K562 (cell line): ENCODE measurements at regions not wholly inside any gene's neighbourhood (a gene's known extent, or its start where the extent isn't known, plus 50 kb on each side); places are given as distances from the start of the nearest gene placed in this dataset.

Experiments used
- ATAC-seq: fragments of 200-7000 bp; cut with Tn5 transposase; 3 replicates; pipeline ENCODE4 v1.9.1; 2020; ENCODE audit warnings: moderate library complexity
- BruUV-seq: library from RNA; stranded (reverse); fragments of 400-500 nt; replicated peaks from 2 replicates; lab custom pipeline; 2021; lab: Mats Ljungman, UMichigan
- CTCF ChIA-PET: fragments of 300-600 bp; formaldehyde crosslinking; extraction: SDS; loops from one replicate; lab custom pipeline; 2021; ENCODE audit warnings: low intra/inter-chr PET ratio; lab: Yijun Ruan, JAX
- POLR2A ChIA-PET: fragments of 300-600, 350-650 bp; sonication (Branson Sonifier 250); formaldehyde crosslinking; extraction: SDS; loops from one replicate; lab custom pipeline; 2021; ENCODE audit warnings: antibody characterized with exemption, inconsistent platforms; lab: Yijun Ruan, JAX
- DNase-seq, 4 experiments: peaks; one replicate each; pipeline versions ENCODE4 v3.0.0 to v3.0.0-alpha.2; 2011 to 2018; ENCODE audit warnings: low spot score in 3 of 4, mixed read lengths in 3 of 4; ENCODE audit errors: extremely low read depth in 1 of 4
- FAIRE-seq: peaks from 2 replicates; lab custom pipeline; 2011; peaks lifted over from hg19 to GRCh38; lab: Jason Lieb, UNC
- H2AFZ ChIP-seq: 2 replicates; pipeline ENCODE4 v1.6.0; 2011; ENCODE audit warnings: low read depth, low read length, control low read depth, inconsistent platforms
- H3K27ac ChIP-seq: fragments of 200-600 bp; 3 replicates; pipeline ENCODE4 v1.8.0; 2011; ENCODE audit warnings: low read depth, mild to moderate bottlenecking, control low read depth, inconsistent platforms, low read length, moderate library complexity, mixed read lengths; ENCODE audit errors: extremely low read depth
- H3K27me3 ChIP-seq, 2 experiments: fragments of 300-600 bp in 1 of 2; 2 replicates in 1 of 2; 3 replicates in 1 of 2; pipeline versions ENCODE4 v1.6.0 to v1.8.0; 2011; ENCODE audit warnings: inconsistent platforms in 2 of 2, low read length in 2 of 2, mild to moderate bottlenecking in 1 of 2, mixed read lengths in 1 of 2, moderate library complexity in 1 of 2; ENCODE audit not compliant: control insufficient read depth in 2 of 2, insufficient read depth in 2 of 2
- H3K36me3 ChIP-seq: fragments of 300-600 bp; 3 replicates; pipeline ENCODE4 v1.8.0; 2011; ENCODE audit warnings: mild to moderate bottlenecking, low read length, inconsistent platforms; ENCODE audit not compliant: control insufficient read depth, insufficient read depth
- H3K4me1 ChIP-seq, 2 experiments: fragments of 200-600 bp in 1 of 2; replicated peaks in 1 of 2; 2 replicates in 1 of 2; 3 replicates in 1 of 2; pipeline versions ENCODE4 v1.5.1 to v1.8.0; 2011; ENCODE audit warnings: inconsistent platforms in 2 of 2, low read length in 2 of 2, mild to moderate bottlenecking in 1 of 2, mixed read lengths in 1 of 2, moderate library complexity in 1 of 2; ENCODE audit not compliant: control insufficient read depth in 2 of 2, insufficient read depth in 2 of 2
- H3K4me2 ChIP-seq: 2 replicates; pipeline ENCODE4 v1.6.1; 2011; ENCODE audit warnings: low read length, control low read depth, inconsistent platforms, mixed read lengths; ENCODE audit not compliant: insufficient read depth
- H3K4me3 ChIP-seq: fragments of 200-600 bp; sonication (generic), shearing (Covaris generic); 2 replicates; pipeline ENCODE4 v1.5.1; 2016; ENCODE audit warnings: control low read depth, inconsistent platforms
- H3K79me2 ChIP-seq: fragments of 200-600 bp; 3 replicates; pipeline ENCODE4 v1.8.0; 2011; ENCODE audit warnings: low read length, inconsistent platforms; ENCODE audit not compliant: control insufficient read depth, insufficient read depth
- H3K9ac ChIP-seq, 2 experiments: 2 replicates each; pipeline versions ENCODE4 v1.6.0 to v1.6.1; 2011; ENCODE audit warnings: low read depth in 2 of 2, low read length in 2 of 2, control low read depth in 1 of 2, inconsistent platforms in 1 of 2, mild to moderate bottlenecking in 1 of 2, mixed read lengths in 1 of 2; ENCODE audit not compliant: insufficient read depth in 1 of 2
- H3K9me1 ChIP-seq: one replicate; pipeline ENCODE4 v1.6.0; 2011; ENCODE audit warnings: inconsistent platforms, mild to moderate bottlenecking, low read length, moderate library complexity; ENCODE audit not compliant: control insufficient read depth, insufficient read depth
- H3K9me3 ChIP-seq: replicated peaks from 2 replicates; pipeline ENCODE4 v1.5.1; 2011; ENCODE audit warnings: low read depth, low read length, inconsistent platforms; ENCODE audit not compliant: control insufficient read depth, insufficient read depth
- H4K20me1 ChIP-seq: replicated peaks from 2 replicates; pipeline ENCODE4 v1.6.1; 2011; ENCODE audit warnings: low read length, inconsistent platforms, mixed read lengths; ENCODE audit not compliant: control insufficient read depth, insufficient read depth
- ATF7 ChIP-seq: fragments of 450-650 bp; IDR thresholded peaks from 2 replicates; pipeline ENCODE4 v1.7.1; 2014; ENCODE audit warnings: mild to moderate bottlenecking, moderate library complexity
- BACH1 ChIP-seq: fragments of 200-800 bp; sonication (Bioruptor generic); IDR thresholded peaks from 2 replicates; pipeline ENCODE4 v1.6.1; 2016; ENCODE audit warnings: missing genetic modification characterization, missing compliant biosample characterization
- BRD4 ChIP-seq: fragments of 200-600 bp; sonication (generic); IDR thresholded peaks from 2 replicates; pipeline ENCODE4 v1.6.1; 2017; ENCODE audit warnings: inconsistent platforms
- C11orf30 ChIP-seq: fragments of 450-650 bp; IDR thresholded peaks from 2 replicates; pipeline ENCODE4 v1.6.1; 2016; ENCODE audit warnings: low read depth, mild to moderate bottlenecking
- CHD2 ChIP-seq: IDR thresholded peaks from 2 replicates; pipeline ENCODE4 v1.6.1; 2011; ENCODE audit warnings: low read depth, low read length
- HDAC6 ChIP-seq: IDR thresholded peaks from 2 replicates; pipeline ENCODE4 v1.6.1; 2012; ENCODE audit warnings: low read depth, mild to moderate bottlenecking, control low read depth, inconsistent platforms, low read length, moderate library complexity
- JUND ChIP-seq, 2 experiments: IDR thresholded peaks; 2 replicates in 1 of 2; 3 replicates in 1 of 2; pipeline ENCODE4 v1.6.1; 2011; ENCODE audit warnings: borderline replicate concordance in 2 of 2, low read depth in 2 of 2, low read length in 2 of 2, improper control_type of control experiment in 1 of 2, missing biosample characterization in 1 of 2, missing genetic modification characterization in 1 of 2, missing genetic modification reagents in 1 of 2
- MAFF ChIP-seq: IDR thresholded peaks from 2 replicates; pipeline ENCODE4 v1.6.1; 2012; ENCODE audit warnings: low read length, improper control_type of control experiment
- MAFG ChIP-seq: fragments of 450-650 bp; conservative IDR thresholded peaks from 2 replicates; pipeline ENCODE4 v1.6.1; 2016; ENCODE audit warnings: missing genetic modification characterization, missing compliant biosample characterization
- MAFK ChIP-seq: IDR thresholded peaks from 2 replicates; pipeline ENCODE4 v1.6.1; 2011; ENCODE audit warnings: low read length, improper control_type of control experiment
- MCM2 ChIP-seq: fragments of 450-650 bp; IDR thresholded peaks from 2 replicates; pipeline ENCODE4 v1.6.1; 2017; ENCODE audit warnings: low read depth, mild to moderate bottlenecking
- MIER1 ChIP-seq: fragments of 450-650 bp; IDR thresholded peaks from 2 replicates; pipeline ENCODE4 v1.6.1; 2016; ENCODE audit warnings: antibody characterized with exemption, mild to moderate bottlenecking, low read depth
- NFE2 ChIP-seq: IDR thresholded peaks from 2 replicates; pipeline ENCODE4 v1.6.1; 2014; ENCODE audit warnings: antibody characterized with exemption, low read depth
- NFE2L1 ChIP-seq: fragments of 450-650 bp; IDR thresholded peaks from 2 replicates; pipeline ENCODE4 v1.6.1; 2016; ENCODE audit warnings: missing genetic modification characterization, low read depth, mild to moderate bottlenecking, missing compliant biosample characterization, moderate library complexity, borderline replicate concordance
- PHF20 ChIP-seq: fragments of 450-650 bp; IDR thresholded peaks from 2 replicates; pipeline ENCODE4 v1.6.1; 2018; ENCODE audit not compliant: partially characterized antibody
- RBM15 ChIP-seq: fragments of 200-400 bp; formaldehyde crosslinking; IDR thresholded peaks from 2 replicates; pipeline ENCODE4 v1.6.1; 2018; ENCODE audit warnings: mild to moderate bottlenecking, low read length, moderate library complexity; ENCODE audit not compliant: insufficient read depth
- RFX5 ChIP-seq: IDR thresholded peaks from 2 replicates; pipeline ENCODE4 v1.6.1; 2011; ENCODE audit warnings: low read depth, mild to moderate bottlenecking, improper control_type of control experiment, low read length
- SMC3 ChIP-seq: conservative IDR thresholded peaks from 2 replicates; pipeline ENCODE4 v1.6.1; 2011; ENCODE audit warnings: low read depth, low read length, improper control_type of control experiment; ENCODE audit not compliant: insufficient read depth
- ZKSCAN3 ChIP-seq: fragments of 250-450 bp; sonication (Bioruptor Pico); IDR thresholded peaks from 2 replicates; pipeline ENCODE4 v1.4.0; 2020
- ZNF274 ChIP-seq: IDR thresholded peaks from 2 replicates; pipeline ENCODE4 v1.6.1; 2011; ENCODE audit warnings: low read depth, mild to moderate bottlenecking, low read length, moderate library complexity, borderline replicate concordance
- ZNF316 ChIP-seq: fragments of 450-650 bp; IDR thresholded peaks from 2 replicates; pipeline ENCODE4 v1.6.1; 2016
- WGBS: fragments of 100-300 bp; shearing (Covaris generic); methylation state at CpG from one replicate; pipeline ENCODE4 v1.1.6; 2016; ENCODE audit warnings: low coverage, mixed read lengths; ENCODE audit not compliant: insufficient coverage; ENCODE audit errors: missing lambda C conversion rate; 5-methylcytosine and 5-hydroxymethylcytosine counted together
- in situ Hi-C: fragments of 300-500 bp; cut with MboI; formaldehyde crosslinking; loops from 4 replicates; pipeline ENCODE4 v1.15.0; 2018; ENCODE audit warnings: inconsistent platforms, mixed read lengths
- intact Hi-C: fragments of 100-400 bp; cut with micrococcal nuclease; formaldehyde crosslinking; loops from 2 replicates; pipeline ENCODE4 v1.14.2; 2022

- intact Hi-C loops: loop anchor here (10.0 kb wide), 1 partner anchor 340 kb away; no protein-coding TSS in a partner anchor
- Histone ChIP-seq H3K9me1 (no peaks in the 10 kb centered on the region), H3K9ac (no peak overlapping the region), H3K4me1 (no peaks in the 10 kb centered on the region), H3K9me3 (no peaks in the 10 kb centered on the region), H3K4me2 (no peak overlapping the region), H3K79me2 (no peaks in the 10 kb centered on the region), H3K36me3 (no peaks in the 10 kb centered on the region), H3K4me3 (no peak overlapping the region), H2AFZ (no peak overlapping the region), H3K27me3 (no peaks in the 10 kb centered on the region), H3K27ac (no peak overlapping the region), H4K20me1 (no peaks in the 10 kb centered on the region)
- in situ Hi-C loops: no loop called here
- POLR2A ChIA-PET: no interaction called here
- WGBS: 3% methylated on average over 5 of the region's 5 CpGs
- FAIRE-seq (no peak), DNase-seq (peak in 2 of 4 experiments; percentile 13 to 36), ATAC-seq (peak; percentile 66; the same call in 1 of the 3 replicates)
- TF ChIP-seq RBM15: no peak
- no peak for TF ChIP-seq MIER1
- peak; percentile 82 for TF ChIP-seq MAFF
- peak; percentile 91 for TF ChIP-seq NFE2
- peak; percentile 72 for TF ChIP-seq C11orf30
- TF ChIP-seq SMC3: no peak
- TF ChIP-seq ZNF274: no peak
- TF ChIP-seq NFE2L1: peak; percentile 78
- TF ChIP-seq PHF20: no peak
- TF ChIP-seq MAFG: peak; percentile 90
- TF ChIP-seq ZNF316: peak; percentile 82
- TF ChIP-seq RFX5: no peak
- TF ChIP-seq JUND (IDR thresholded peaks at IDR 0.05; ENCODE audit: borderline replicate concordance, low read depth, low read length): peak; percentile 7; the same call in 1 of the 2 replicates
- TF ChIP-seq JUND (tag; IDR thresholded peaks at IDR 0.05; ENCODE audit: borderline replicate concordance, low read depth, low read length): peak; percentile 33; the same call in 1 of the 3 replicates
- TF ChIP-seq BRD4: no peak
- no peak for TF ChIP-seq HDAC6
- no peak for TF ChIP-seq ZKSCAN3
- TF ChIP-seq CHD2: peak; percentile 82
- no peak for TF ChIP-seq ATF7
- no peak for TF ChIP-seq MCM2
- TF ChIP-seq BACH1 (tag): peak; percentile 69; the same call in 1 of the 2 replicates
- peak; percentile 77; the same call in 1 of the 2 replicates for TF ChIP-seq MAFK
- CTCF ChIA-PET: no interaction called here
- BruUV-seq: no TSS peak
Measured at GRCh38 chr5:39605145-39605544, 180.4 kb upstream of the DAB2 start.
